ENCODE measurements at regions not wholly inside any gene's neighbourhood (a gene's known extent, or its start where the extent isn't known, plus 50 kb on each side); places are given as distances from the start of the nearest gene placed in this dataset.

GRCh38 chr3:140752499-140752898, 74.6 kb downstream of the TRIM42 start:
- Histone ChIP-seq H4K20me1 (ENCODE audit: low read depth, low read length) (no peaks in the 10 kb centered on the region), H3K9me2 (replicated peaks; ENCODE audit: insufficient read depth, low read length) (no peaks in the 10 kb centered on the region), H2AFZ (ENCODE audit: low read depth, low read length, severe bottlenecking) (no peak overlapping the region), H3K36me3 (ENCODE audit: low read length) (no peaks in the 10 kb centered on the region), H3F3A (ENCODE audit: insufficient read depth) (no peaks in the 10 kb centered on the region), H3K4me2 (ENCODE audit: low read depth, low read length, poor library complexity, severe bottlenecking) (no peak overlapping the region), H3K4me3 (ENCODE audit: insufficient read depth, low read length, poor library complexity, severe bottlenecking) (no peak overlapping the region), H3K27ac (ENCODE audit: low read depth, low read length) (no peak overlapping the region), H3K9ac (ENCODE audit: low read length) (no peak overlapping the region), H3K9me3 (ENCODE audit: insufficient read depth, low read length) (no peaks in the 10 kb centered on the region), H3K79me2 (ENCODE audit: insufficient read depth, low read length) (no peaks in the 10 kb centered on the region), H3K27me3 (ENCODE audit: low read length) (no peaks in the 10 kb centered on the region)
- TF ChIP-seq EZH2phosphoT487 (conservative IDR thresholded peaks at IDR 0.05; ENCODE audit: low read length) (no peak), CTCF (IDR thresholded peaks at IDR 0.05; ENCODE audit: insufficient read depth, low read length, poor library complexity, severe bottlenecking) (no peak)

GRCh38 chr3:140753865-140754754, 76.2 kb downstream of the TRIM42 start:
- H4K20me1 ChIP-seq (ENCODE audit: low read depth, low read length): no peaks in the 10 kb centered on the region
- H3K79me2 ChIP-seq (ENCODE audit: insufficient read depth, low read length): no peaks in the 10 kb centered on the region
- TF ChIP-seq EZH2phosphoT487 (conservative IDR thresholded peaks at IDR 0.05; ENCODE audit: low read length): no peak
- TF ChIP-seq CTCF (IDR thresholded peaks at IDR 0.05; ENCODE audit: insufficient read depth, low read length, poor library complexity, severe bottlenecking): no peak
- no peak overlapping the region for H3K4me3 ChIP-seq (ENCODE audit: insufficient read depth, low read length, poor library complexity, severe bottlenecking)
- no peaks in the 10 kb centered on the region for H3K36me3 ChIP-seq (ENCODE audit: low read length)
- H3K9me3 ChIP-seq (ENCODE audit: insufficient read depth, low read length): no peaks in the 10 kb centered on the region
- H3K9ac ChIP-seq (ENCODE audit: low read length): no peak overlapping the region
- H3K27me3 ChIP-seq (ENCODE audit: low read length): no peaks in the 10 kb centered on the region
- H3K27ac ChIP-seq (ENCODE audit: low read depth, low read length): no peak overlapping the region
- H3F3A ChIP-seq (ENCODE audit: insufficient read depth): no peaks in the 10 kb centered on the region
- H3K4me2 ChIP-seq (ENCODE audit: low read depth, low read length, poor library complexity, severe bottlenecking): no peak overlapping the region
- H3K9me2 ChIP-seq (replicated peaks; ENCODE audit: insufficient read depth, low read length): no peaks in the 10 kb centered on the region
- no peak overlapping the region for H2AFZ ChIP-seq (ENCODE audit: low read depth, low read length, severe bottlenecking)

- H3K4me2 ChIP-seq (ENCODE audit: low read depth, low read length, poor library complexity, severe bottlenecking): no peak overlapping the region
- TF ChIP-seq EZH2phosphoT487 (conservative IDR thresholded peaks at IDR 0.05; ENCODE audit: low read length): no peak
- TF ChIP-seq CTCF (IDR thresholded peaks at IDR 0.05; ENCODE audit: insufficient read depth, low read length, poor library complexity, severe bottlenecking): no peak
- no peak overlapping the region for H3K27ac ChIP-seq (ENCODE audit: low read depth, low read length)
- H3K4me3 ChIP-seq (ENCODE audit: insufficient read depth, low read length, poor library complexity, severe bottlenecking): no peak overlapping the region
- H3K36me3 ChIP-seq (ENCODE audit: low read length): no peaks in the 10 kb centered on the region
- no peaks in the 10 kb centered on the region for H3K79me2 ChIP-seq (ENCODE audit: insufficient read depth, low read length)
- H3K27me3 ChIP-seq (ENCODE audit: low read length): no peaks in the 10 kb centered on the region
- no peaks in the 10 kb centered on the region for H3K9me2 ChIP-seq (replicated peaks; ENCODE audit: insufficient read depth, low read length)
- no peaks in the 10 kb centered on the region for H3F3A ChIP-seq (ENCODE audit: insufficient read depth)
- H2AFZ ChIP-seq (ENCODE audit: low read depth, low read length, severe bottlenecking): no peak overlapping the region
- H3K9me3 ChIP-seq (ENCODE audit: insufficient read depth, low read length): no peaks in the 10 kb centered on the region
- H3K9ac ChIP-seq (ENCODE audit: low read length): no peak overlapping the region
- no peaks in the 10 kb centered on the region for H4K20me1 ChIP-seq (ENCODE audit: low read depth, low read length)
Observed at GRCh38 chr3:140754936-140755335, 77.1 kb downstream of the TRIM42 start.

Data from SU-DHL-6 (cell line).